ENCODE measurements at regions not wholly inside any gene's neighbourhood (a gene's known extent, or its start where the extent isn't known, plus 50 kb on each side); places are given as distances from the start of the nearest gene placed in this dataset.

DNA sequence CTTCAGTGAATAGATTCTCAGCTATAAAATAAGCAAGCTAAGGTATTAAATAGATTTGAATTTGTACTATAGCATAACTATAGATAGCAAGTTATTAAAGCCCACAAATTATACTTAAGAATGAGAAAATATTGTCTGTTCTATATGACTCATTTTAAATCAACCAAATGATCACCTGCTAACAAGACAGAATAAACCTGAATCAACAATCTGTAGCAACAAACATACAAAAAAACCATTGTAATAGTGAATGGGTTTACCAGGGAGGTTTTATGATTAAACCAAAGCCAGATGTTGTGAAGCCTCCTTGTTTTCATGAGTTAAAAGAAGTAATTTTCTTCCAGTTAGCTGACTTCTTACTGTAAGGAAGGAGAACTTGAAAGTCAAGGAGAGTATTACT, 71.9 kb upstream of the HTR1B start:
- DNase-seq: no peak

DNA sequence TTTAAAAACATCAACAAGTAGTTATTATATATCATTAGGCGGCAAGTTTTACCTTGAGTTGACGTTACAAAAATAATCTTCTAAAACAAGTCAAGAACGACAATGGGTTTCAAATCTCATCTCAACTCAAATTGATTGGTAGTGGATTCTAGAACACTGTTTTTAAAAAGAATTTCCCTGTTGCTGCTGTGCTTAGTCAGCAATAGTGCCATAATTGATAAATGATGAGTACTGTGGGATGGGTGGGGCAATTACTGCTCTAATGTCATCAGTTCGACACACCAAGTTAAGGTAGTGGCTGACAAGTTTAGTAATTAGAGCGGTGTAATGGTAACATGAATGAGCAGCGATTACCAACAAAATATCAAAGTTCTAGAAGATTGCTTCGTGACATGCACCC, 73.4 kb upstream of the HTR1B start:
- DNase-seq: no peak

DNA sequence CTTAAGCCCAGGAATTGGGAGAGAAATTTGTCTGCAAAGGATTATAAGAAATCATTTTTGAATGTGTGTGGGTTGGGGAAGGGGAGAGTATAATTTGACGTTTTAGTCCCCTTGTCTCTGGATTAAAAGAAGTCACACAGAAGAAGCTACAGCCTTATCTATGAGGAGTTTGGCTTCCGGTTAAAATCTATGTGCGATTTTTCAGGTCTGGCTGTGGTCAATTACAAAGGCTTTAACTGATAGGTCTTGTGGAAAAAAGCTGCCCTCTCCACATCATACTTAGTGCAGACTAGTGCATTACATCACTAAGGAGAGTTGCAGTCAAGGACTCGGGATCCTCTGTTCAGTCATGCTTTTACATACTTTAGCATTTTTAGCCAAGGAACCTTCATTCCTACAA, 80.3 kb upstream of the HTR1B start:
- DNase-seq: no peak

DNA sequence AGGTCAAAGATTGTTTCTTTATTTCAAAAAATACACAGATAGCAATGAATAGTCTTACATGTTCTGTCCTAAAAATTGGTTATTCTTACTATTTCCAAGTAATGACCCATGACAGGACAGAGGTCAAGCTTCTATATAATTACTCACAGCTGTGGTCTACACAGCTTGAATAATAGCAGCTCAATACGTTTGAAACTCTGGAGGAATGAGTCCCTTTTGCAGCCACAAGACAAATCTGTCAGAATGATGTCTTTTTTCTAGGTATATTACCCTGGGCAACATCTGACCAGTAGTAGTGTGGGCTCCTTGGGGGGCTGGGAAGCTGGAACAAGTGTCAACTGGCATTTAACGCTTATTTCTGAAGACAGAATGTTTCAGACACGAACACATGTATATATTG, 84.9 kb upstream of the HTR1B start:
- DNase-seq: no peak

DNA sequence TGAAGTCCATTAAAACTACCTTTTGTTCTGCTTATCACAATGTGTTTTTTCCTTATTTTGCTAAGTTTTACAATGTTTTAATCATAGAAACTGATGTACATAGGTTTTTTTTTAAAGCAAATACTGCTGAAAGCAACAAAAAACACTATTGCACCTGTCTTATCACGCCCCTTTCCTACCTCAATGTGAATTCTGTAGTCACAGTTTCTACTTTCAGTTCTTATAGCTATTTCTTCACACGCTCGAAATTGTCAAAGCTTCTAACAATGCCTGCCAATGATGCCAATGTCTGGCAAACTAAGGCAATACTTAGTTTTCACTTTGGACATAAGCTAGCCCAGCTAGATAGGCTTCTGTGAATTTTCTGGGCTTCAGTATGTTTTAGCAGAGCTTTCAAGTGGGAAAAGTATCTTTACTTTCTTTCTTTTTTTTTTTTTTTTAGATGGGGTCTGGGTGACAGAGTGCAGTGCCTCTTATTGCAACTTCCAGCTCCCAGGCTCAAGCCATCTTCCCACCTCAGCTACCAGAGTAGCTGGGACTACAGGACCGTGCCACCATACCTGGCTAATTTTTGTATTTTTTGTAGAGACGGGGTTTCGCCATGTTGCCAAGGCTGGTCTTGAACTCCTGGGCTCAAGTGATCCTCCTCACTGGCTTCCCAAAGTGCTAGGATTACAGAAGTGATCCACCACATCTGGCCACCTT, 85.5 kb upstream of the HTR1B start:
- DNase-seq: no peak

DNA sequence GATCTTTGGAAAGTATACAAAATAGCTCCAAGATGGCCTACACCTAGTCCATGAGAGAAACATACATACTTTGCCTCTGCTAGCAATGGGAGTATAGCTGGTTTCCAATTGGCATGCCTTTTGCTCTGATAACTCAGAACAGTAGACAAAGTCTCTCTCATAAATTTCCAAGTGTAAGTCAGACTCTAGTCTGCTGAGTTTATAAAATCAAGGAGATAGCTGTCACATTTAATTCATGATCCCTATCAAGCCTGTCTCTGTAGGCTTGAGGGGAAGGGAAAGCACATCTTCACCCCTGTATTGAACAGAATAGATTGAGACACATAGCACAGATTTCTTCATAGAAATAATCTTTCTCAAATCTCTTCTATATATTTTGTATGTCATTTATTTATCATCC, 87.8 kb upstream of the HTR1B start:
- DNase-seq: no peak

DNA sequence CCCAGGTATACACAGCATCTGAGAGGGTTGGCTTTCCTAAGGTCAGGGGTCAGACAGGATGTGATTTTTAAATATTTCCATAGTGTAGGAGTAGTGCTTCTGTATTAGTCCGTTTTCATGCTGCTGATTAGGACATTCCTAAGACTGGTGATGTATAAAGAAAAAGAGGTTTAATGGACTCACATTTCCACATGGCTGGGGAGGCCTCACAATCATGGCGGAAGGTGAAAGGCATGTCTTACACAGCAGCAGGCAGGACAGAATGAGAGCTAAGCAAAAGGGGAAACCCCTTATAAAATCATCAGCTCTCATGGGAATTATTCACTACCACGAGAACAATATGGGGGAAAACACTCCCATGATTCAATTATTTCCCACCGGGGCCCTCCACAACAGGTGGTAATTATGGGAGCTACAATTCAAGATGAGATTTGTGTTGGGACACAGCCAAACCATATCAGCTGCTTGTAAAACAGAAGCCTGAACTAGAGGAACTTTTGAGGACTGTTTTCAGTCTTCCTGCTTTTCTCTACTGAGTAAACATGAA, 91.0 kb upstream of the MEI4 start:
- DNase-seq: peak; percentile 2

DNA sequence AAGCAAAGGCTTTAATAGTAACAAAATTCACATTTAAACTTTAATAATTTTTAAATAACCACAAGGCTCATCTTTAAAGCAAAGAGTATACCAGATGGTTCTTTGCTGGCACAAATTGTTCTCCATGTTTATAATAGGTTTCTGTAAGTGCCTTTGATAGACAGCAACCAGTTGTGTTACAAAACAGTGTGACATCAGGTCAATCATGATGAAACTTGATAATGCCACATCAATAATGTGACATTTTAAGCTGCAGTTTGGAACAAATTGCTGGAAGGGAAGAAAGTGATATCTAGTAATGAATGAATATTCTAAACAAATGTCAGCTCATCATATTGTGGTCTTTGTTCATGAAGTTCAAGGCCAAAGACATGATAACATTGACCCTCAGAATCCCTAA, 87.5 kb upstream of the MEI4 start:
- DNase-seq: no peak

DNA sequence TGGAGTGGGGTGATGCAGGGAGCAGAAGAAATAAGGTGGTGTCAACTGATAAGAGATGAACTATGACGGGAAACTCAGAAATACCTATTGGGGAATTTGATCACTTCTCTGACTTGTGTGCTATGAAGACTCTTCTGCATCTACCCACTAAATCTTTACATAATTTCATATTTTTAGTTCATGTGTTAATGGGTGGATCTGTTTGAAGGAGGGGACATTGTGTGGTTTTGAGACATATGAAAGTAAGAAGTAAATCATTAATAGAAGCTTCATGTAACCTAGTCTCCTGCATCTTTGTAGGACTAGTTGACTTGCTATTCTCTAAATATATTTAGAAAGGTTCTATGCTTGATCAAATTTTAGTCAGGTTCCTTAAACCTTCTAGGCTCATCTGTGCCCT, 86.6 kb upstream of the MEI4 start:
- DNase-seq: no peak

DNA sequence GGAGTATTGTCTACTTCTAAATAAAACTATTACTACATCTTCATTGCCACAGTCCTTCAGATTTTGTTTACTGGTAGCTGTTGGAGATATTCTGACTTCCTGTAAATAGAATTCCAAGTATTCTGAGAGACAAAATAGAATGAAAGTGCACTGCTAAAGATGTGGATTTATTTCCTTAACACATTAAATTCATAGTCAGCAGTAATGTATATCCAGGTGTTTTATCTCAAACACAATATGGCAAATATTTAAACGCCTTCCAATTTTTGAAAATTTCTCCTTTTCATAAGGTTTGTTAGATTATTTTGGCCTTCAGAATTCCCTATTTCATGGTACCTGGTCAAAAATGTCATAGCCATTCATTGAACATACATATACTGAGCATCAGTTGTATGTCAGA, 84.3 kb upstream of the MEI4 start:
- DNase-seq: no peak

DNA sequence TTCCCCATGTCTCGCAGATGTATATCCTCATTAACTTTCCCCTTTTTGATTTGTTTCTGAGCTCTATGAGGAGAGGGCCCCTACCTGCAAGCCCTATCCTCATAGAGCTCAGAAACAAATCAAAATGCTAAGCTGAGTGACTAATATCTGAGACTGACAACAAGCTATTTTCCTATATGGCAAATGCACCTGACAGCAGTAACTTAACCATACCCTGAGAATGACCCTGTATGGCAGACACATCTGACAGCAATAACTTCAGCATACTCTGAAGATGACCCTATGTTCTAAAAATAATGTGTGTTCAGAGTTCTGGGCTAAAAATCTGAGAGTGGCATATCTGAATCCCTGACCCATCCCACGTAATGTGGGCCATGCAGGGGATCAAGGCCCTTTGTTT, 79.0 kb upstream of the MEI4 start:
- no peak for DNase-seq

DNA sequence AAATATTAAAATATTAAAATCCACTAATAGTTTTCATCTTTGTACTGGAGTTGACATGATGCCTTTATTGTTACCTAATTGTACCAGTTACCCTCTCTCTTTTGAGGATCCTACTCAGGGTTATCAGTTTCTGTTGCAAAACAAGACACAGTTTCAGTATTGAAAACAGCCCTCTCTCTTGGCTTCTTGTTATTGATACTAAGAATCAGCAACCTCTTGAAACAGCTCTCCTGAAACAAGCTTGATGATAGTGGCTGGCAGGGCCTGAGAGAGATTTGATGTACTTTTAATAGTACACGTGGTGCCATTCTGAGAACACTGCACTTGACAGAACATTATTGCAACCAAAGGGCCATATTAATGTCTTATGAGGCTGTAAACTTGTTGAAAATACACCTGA, 64.9 kb upstream of the MEI4 start:
- no peak for DNase-seq
